Hepatocyte (in vitro differentiated cells): ENCODE measurements at regions not wholly inside any gene's neighbourhood (a gene's known extent, or its start where the extent isn't known, plus 50 kb on each side); places are given as distances from the start of the nearest gene placed in this dataset.

ENCODE experiments used
- EZH2phosphoT487 ChIP-seq: fragments of 200-600 bp; sonication (generic); IDR thresholded peaks from one replicate; pipeline ENCODE4 v1.6.1; 2018; ENCODE audit warnings: antibody characterized with exemption, mild to moderate bottlenecking, low read depth, moderate library complexity; ENCODE audit not compliant: unreplicated experiment, severe bottlenecking
- TF ChIP-seq, protein P1 (sequence below): fragments of 200-600 bp; sonication (generic); IDR thresholded peaks from 2 replicates; pipeline ENCODE4 v1.5.1; 2016; ENCODE audit warnings: antibody characterized with exemption, mild to moderate bottlenecking; ENCODE audit not compliant: poor library complexity

DNA sequence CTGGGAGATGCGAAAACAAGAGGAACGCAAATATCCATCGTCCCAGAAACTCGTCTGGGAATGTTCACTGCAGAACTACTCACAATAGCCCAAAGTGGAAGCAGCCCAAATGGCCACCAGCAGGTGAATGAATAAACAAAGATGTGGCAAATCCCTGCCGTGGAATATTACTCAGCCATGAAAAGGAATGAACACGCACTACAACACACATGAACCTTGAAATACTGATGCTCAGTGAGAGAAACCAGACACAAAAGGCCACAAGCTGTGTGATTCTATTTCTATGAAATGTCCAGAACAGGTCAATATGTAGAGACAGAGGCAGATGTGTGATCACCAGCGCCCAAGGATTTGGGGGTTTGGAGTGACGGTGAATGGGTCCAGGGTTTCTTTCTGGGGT, 169.8 kb downstream of the IRF8 start:
- TF ChIP-seq, protein P1, sequence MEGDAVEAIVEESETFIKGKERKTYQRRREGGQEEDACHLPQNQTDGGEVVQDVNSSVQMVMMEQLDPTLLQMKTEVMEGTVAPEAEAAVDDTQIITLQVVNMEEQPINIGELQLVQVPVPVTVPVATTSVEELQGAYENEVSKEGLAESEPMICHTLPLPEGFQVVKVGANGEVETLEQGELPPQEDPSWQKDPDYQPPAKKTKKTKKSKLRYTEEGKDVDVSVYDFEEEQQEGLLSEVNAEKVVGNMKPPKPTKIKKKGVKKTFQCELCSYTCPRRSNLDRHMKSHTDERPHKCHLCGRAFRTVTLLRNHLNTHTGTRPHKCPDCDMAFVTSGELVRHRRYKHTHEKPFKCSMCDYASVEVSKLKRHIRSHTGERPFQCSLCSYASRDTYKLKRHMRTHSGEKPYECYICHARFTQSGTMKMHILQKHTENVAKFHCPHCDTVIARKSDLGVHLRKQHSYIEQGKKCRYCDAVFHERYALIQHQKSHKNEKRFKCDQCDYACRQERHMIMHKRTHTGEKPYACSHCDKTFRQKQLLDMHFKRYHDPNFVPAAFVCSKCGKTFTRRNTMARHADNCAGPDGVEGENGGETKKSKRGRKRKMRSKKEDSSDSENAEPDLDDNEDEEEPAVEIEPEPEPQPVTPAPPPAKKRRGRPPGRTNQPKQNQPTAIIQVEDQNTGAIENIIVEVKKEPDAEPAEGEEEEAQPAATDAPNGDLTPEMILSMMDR = no peak
- TF ChIP-seq EZH2phosphoT487 = no peak
